ENCODE measurements at regions not wholly inside any gene's neighbourhood (a gene's known extent, or its start where the extent isn't known, plus 50 kb on each side); places are given as distances from the start of the nearest gene placed in this dataset.

GRCh38 chr7:9192969-9193368 is 759.6 kb downstream of the NXPH1 start:
- TF ChIP-seq CTCF (IDR thresholded peaks at IDR 0.05): no peak
- no peak for TF ChIP-seq ZFX (IDR thresholded peaks at IDR 0.05; ENCODE audit: borderline replicate concordance)
